SK-N-MC (cell line): ENCODE measurements at regions not wholly inside any gene's neighbourhood (a gene's known extent, or its start where the extent isn't known, plus 50 kb on each side); places are given as distances from the start of the nearest gene placed in this dataset.

Source experiments
- EZH2 ChIP-seq: fragments of 200-600 bp; sonication (generic); IDR thresholded peaks from one replicate; pipeline ENCODE4 v1.6.1; 2017; ENCODE audit warnings: antibody characterized with exemption
- FOXP2 ChIP-seq: optimal IDR thresholded peaks from 2 replicates; pipeline ENCODE3; 2011; ENCODE audit warnings: mild to moderate bottlenecking, moderate library complexity; ENCODE audit not compliant: insufficient read depth; ENCODE audit errors: extremely low read length, control extremely low read depth
- POLR2AphosphoS5 ChIP-seq: IDR thresholded peaks from 2 replicates; pipeline ENCODE4 v1.6.1; 2012; ENCODE audit warnings: mild to moderate bottlenecking, low read depth, low read length, borderline replicate concordance

- TF ChIP-seq POLR2AphosphoS5: no peak
- no peak for TF ChIP-seq EZH2
- TF ChIP-seq FOXP2: no peak
These were observed 268.6 kb upstream of the VCX start for GRCh38 chrX:7574325-7574724.
